Glutamatergic neuron (in vitro differentiated cells): ENCODE measurements at regions not wholly inside any gene's neighbourhood (a gene's known extent, or its start where the extent isn't known, plus 50 kb on each side); places are given as distances from the start of the nearest gene placed in this dataset.

Source experiments
- DNase-seq: peaks from one replicate; pipeline ENCODE4 v3.0.0; 2022
- H3K27ac Mint-ChIP-seq: one replicate; pipeline ENCODE4 v1.8.0; 2020; ENCODE audit warnings: mild to moderate bottlenecking, mixed read lengths, inconsistent platforms; ENCODE audit not compliant: unreplicated experiment
- H3K27me3 Mint-ChIP-seq: one replicate; pipeline ENCODE4 v1.8.0; 2020; ENCODE audit warnings: mild to moderate bottlenecking, moderate library complexity, mixed read lengths, inconsistent platforms; ENCODE audit not compliant: unreplicated experiment
- H3K36me3 Mint-ChIP-seq: one replicate; pipeline ENCODE4 v1.8.0; 2020; ENCODE audit warnings: mild to moderate bottlenecking, mixed read lengths, inconsistent platforms; ENCODE audit not compliant: unreplicated experiment
- H3K4me1 Mint-ChIP-seq: one replicate; pipeline ENCODE4 v1.8.0; 2020; ENCODE audit warnings: mild to moderate bottlenecking, low read depth, mixed read lengths, inconsistent platforms; ENCODE audit not compliant: unreplicated experiment
- H3K4me3 Mint-ChIP-seq: one replicate; pipeline ENCODE4 v1.8.0; 2020; ENCODE audit warnings: mild to moderate bottlenecking, mixed read lengths, inconsistent platforms; ENCODE audit not compliant: unreplicated experiment
- H3K9me3 Mint-ChIP-seq: one replicate; pipeline ENCODE4 v1.8.0; 2020; ENCODE audit warnings: mild to moderate bottlenecking, moderate library complexity, mixed read lengths, inconsistent platforms; ENCODE audit not compliant: unreplicated experiment
- CTCF ChIP-seq: fragments of 200-600 bp; sonication (generic); IDR thresholded peaks from one replicate; pipeline ENCODE4 v1.5.0; 2021; ENCODE audit not compliant: partially characterized antibody, unreplicated experiment

- DNase-seq: no peak
- Mint-ChIP-seq H3K4me1 (no peaks in the 10 kb centered on the region), H3K27me3 (no peaks in the 10 kb centered on the region), H3K27ac (no peak overlapping the region), H3K36me3 (peaks cover 10% of the 10 kb centered on the region), H3K4me3 (no peak overlapping the region), H3K9me3 (no peaks in the 10 kb centered on the region)
- TF ChIP-seq CTCF: no peak
Observed at GRCh38 chr13:65999411-65999810, 1230.7 kb downstream of the PCDH9 start.

GRCh38 chr13:65990684-65991083 is 1239.5 kb downstream of the PCDH9 start:
- no peak overlapping the region for H3K27ac Mint-ChIP-seq
- H3K9me3 Mint-ChIP-seq: no peaks in the 10 kb centered on the region
- peaks cover 2% of the 10 kb centered on the region for H3K4me1 Mint-ChIP-seq
- no peaks in the 10 kb centered on the region for H3K36me3 Mint-ChIP-seq
- TF ChIP-seq CTCF: no peak
- no peaks in the 10 kb centered on the region for H3K27me3 Mint-ChIP-seq
- no peak overlapping the region for H3K4me3 Mint-ChIP-seq
- DNase-seq: no peak

- no peak overlapping the region for H3K4me3 Mint-ChIP-seq
- no peaks in the 10 kb centered on the region for H3K27me3 Mint-ChIP-seq
- H3K27ac Mint-ChIP-seq: no peak overlapping the region
- TF ChIP-seq CTCF: no peak
- no peaks in the 10 kb centered on the region for H3K36me3 Mint-ChIP-seq
- no peaks in the 10 kb centered on the region for H3K9me3 Mint-ChIP-seq
- DNase-seq: peak; percentile 24
- H3K4me1 Mint-ChIP-seq: peaks cover under 1% of the 10 kb centered on the region
Observed at GRCh38 chr13:65985612-65986011, 1244.5 kb downstream of the PCDH9 start.

- H3K27me3 Mint-ChIP-seq: peaks cover 3% of the 10 kb centered on the region
- H3K27ac Mint-ChIP-seq: no peak overlapping the region
- no peak overlapping the region for H3K4me3 Mint-ChIP-seq
- H3K4me1 Mint-ChIP-seq: no peaks in the 10 kb centered on the region
- peaks cover 5% of the 10 kb centered on the region for H3K9me3 Mint-ChIP-seq
- no peak for DNase-seq
- H3K36me3 Mint-ChIP-seq: peaks cover 8% of the 10 kb centered on the region
- no peak for TF ChIP-seq CTCF
Observed at GRCh38 chr13:65977525-65977924, 1252.6 kb downstream of the PCDH9 start.

- Mint-ChIP-seq H3K27ac (no peak overlapping the region), H3K4me3 (no peak overlapping the region), H3K9me3 (no peaks in the 10 kb centered on the region), H3K27me3 (no peaks in the 10 kb centered on the region), H3K36me3 (no peaks in the 10 kb centered on the region), H3K4me1 (peaks cover 7% of the 10 kb centered on the region)
- no peak for DNase-seq
- no peak for TF ChIP-seq CTCF
Observed at GRCh38 chr13:65971541-65971940, 1258.6 kb downstream of the PCDH9 start.
